GM18951 (cell line): ENCODE measurements at regions not wholly inside any gene's neighbourhood (a gene's known extent, or its start where the extent isn't known, plus 50 kb on each side); places are given as distances from the start of the nearest gene placed in this dataset.

Experiments used
- POLR2A ChIP-seq: IDR thresholded peaks from 4 replicates; pipeline ENCODE4 v1.6.1; 2011; ENCODE audit warnings: mild to moderate bottlenecking; ENCODE audit not compliant: insufficient read length, insufficient read depth; ENCODE audit errors: extremely low read depth
- in situ Hi-C: fragments of 300-500 bp; cut with MboI; formaldehyde crosslinking; loops from one replicate; pipeline ENCODE4 v1.12.0; 2022; ENCODE audit warnings: low sequenced_read_pairs, mixed read lengths, inconsistent platforms; ENCODE audit not compliant: unreplicated experiment

DNA sequence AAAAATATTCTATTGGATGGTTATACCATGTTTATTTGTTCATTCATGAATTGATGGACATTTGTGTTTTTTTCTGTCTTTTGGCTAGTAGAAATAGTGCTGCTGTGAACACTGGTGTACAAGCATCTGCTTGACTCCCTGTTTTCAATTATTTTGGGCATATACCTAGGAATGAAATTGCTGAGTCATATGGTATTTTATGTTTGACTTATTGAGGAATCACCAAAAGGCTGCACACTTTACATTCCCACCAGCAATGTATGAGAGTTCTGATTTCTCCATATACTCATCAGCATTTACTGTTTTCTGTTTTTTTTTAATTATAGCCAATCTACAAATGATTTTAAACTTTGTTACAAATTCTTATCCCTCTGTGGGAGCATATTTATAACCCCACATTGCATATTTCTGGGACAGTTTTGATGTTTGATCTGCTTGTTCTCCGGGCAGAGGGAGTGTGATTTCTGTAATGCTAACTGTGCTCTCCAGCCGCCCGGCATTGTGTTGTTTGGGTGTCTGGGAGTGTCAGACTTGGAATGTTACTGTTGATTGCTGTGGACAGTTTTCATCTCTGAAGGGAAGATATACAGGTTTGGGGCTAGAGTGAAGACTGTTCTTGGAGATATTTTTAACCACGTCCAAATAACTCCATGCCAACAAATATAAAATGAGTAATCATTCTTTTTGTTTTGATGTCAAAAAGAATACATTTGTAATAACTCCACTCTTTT lies 60.5 kb upstream of the PGRMC2 start:
- TF ChIP-seq POLR2A, result no peak
- in situ Hi-C loops, result no loop called here

DNA sequence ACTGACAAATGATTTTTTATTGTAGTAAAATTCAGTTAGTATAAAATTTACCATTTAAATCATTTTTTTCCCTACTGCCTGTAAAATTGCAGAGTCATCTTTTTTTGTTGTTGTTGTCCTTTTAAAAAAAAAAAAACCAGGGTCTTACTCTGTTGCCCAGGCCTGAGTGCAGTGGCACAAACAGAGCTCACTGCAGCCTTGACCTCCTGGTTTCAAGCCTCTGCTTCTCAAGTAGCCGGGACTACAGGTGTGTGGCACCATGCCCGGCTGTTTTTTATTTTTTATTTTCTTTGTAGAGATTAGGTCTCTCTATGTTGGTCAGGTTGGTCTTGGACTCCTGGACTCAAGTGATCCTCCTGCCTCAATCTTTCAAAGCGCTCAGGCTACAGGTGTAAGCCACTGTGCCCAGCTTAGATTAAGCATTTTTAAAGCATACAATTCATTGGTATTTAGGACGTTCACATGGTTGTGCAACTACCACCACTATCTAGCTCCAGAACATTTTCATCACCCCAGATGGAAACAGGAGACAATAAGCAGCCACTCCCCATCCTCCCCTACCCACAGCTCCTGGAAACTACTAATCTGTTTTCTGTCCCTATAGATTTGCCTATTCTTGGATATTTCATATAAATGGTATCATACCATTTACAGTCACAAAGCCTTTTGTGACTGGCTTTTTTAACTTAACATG lies 59.7 kb upstream of the PGRMC2 start:
- TF ChIP-seq POLR2A, result no peak
- in situ Hi-C loops, result no loop called here

DNA sequence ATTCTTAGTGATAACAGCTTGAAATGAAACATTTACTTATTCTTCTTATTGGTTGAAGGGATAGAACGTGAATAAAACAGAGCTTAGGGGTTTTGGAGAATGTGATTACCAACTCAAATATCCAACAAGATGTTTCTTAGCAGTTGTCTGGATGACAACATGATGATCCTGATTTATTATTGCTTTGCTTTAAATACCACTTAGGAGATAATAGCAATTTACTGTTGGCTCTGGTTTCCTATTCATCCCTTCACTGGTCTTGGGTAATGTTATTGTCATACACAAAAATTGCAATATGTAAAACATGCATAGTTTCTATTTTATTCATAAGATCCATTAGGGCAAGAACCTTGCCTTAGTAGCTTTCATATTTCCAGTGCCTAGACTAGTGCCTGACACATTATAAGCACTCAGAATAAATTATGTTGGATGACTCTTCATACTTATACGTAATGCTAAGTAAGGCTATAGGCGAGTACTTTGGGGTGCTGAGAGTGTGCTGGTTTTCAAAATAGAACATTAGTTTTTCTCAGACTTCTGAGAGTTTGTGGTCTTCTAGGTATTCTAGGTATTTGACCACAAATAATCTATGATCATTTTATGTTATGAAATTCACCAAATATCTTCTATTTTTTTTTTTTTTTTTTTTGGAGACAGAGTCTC lies 58.6 kb upstream of the PGRMC2 start:
- in situ Hi-C loops, result no loop called here
- TF ChIP-seq POLR2A, result no peak

DNA sequence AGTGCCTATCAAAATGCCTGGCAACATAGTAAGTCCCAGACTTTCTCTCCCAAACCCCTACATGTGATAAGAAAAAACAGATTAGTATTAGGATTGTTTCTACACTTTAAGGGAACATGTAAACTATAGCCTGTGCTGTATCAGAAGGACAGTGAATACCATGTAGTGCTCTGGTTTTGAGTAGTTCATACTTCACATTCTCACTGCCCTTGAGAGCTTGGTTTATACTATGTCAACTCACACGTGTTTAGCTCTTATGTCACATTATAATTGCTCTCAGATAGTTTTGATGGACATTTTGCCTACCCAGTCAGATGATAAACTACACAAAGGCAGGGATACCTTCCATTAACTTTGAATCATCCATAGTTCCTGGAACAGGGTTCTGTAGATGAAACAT lies 58.0 kb upstream of the PGRMC2 start:
- no peak for TF ChIP-seq POLR2A
- in situ Hi-C loops, result no loop called here

DNA sequence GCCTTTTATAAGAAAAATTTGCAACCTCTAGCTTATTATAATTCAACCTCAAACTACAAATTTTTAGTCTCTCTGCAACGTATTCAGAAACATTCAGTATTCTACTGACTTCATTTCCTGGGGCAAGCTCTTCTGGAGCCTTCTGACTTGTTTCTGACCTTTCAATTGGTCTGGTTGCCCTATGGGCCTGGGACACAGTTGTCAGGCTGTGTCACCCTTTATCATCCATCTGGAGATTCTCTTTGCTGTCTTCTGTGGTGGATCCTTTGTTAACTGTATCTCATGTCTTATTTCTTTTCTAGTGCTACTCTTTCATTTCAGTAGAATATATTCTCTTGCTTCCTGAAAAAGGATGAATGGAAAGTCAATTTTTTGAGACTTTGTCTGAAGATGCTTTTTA lies 55.1 kb upstream of the PGRMC2 start:
- no peak for TF ChIP-seq POLR2A
- in situ Hi-C loops, result no loop called here

GRCh38 chr4:128341634-128342033 lies 54.0 kb upstream of the PGRMC2 start:
- in situ Hi-C loops, result no loop called here
- no peak for TF ChIP-seq POLR2A

GRCh38 chr4:128338634-128339355 lies 51.2 kb upstream of the PGRMC2 start:
- TF ChIP-seq POLR2A, result no peak
- in situ Hi-C loops, result no loop called here

- TF ChIP-seq POLR2A, result no peak
- in situ Hi-C loops, result no loop called here
These were observed 50.2 kb upstream of the PGRMC2 start for GRCh38 chr4:128337863-128338262.
